Activated CD8-positive, alpha-beta memory T cell treated with anti-CD3 and anti-CD28 coated beads for 4 hours (primary cell): ENCODE measurements at regions not wholly inside any gene's neighbourhood (a gene's known extent, or its start where the extent isn't known, plus 50 kb on each side); places are given as distances from the start of the nearest gene placed in this dataset.

Source experiments
- DNase-seq, 2 donors: peaks; one replicate each; pipeline ENCODE4 v3.0.0-alpha.2; 2020; ENCODE audit warnings: low read depth in 2 of 2

GRCh38 chr1:209256766-209257350, 326.7 kb upstream of the CAMK1G start:
- no peak for DNase-seq

GRCh38 chr1:209257454-209257853, 326.1 kb upstream of the CAMK1G start:
- DNase-seq, result no peak

- no peak for DNase-seq
Measured at GRCh38 chr1:209260136-209260535, 323.4 kb upstream of the CAMK1G start.

GRCh38 chr1:209262631-209263030, 320.9 kb upstream of the CAMK1G start:
- DNase-seq, result no peak

- no peak for DNase-seq
Measured at GRCh38 chr1:209265301-209265700, 318.2 kb upstream of the CAMK1G start.

GRCh38 chr1:209266590-209267205, 316.8 kb upstream of the CAMK1G start:
- DNase-seq, result no peak

GRCh38 chr1:209267968-209268367, 315.5 kb upstream of the CAMK1G start:
- no peak for DNase-seq

GRCh38 chr1:209268479-209268878, 315.0 kb upstream of the CAMK1G start:
- DNase-seq, result no peak

- DNase-seq, result no peak
Measured at GRCh38 chr1:209276321-209276720, 307.2 kb upstream of the CAMK1G start.

GRCh38 chr1:209277662-209278061, 305.9 kb upstream of the CAMK1G start:
- no peak for DNase-seq

GRCh38 chr1:209291715-209292114, 291.8 kb upstream of the CAMK1G start:
- no peak for DNase-seq

- DNase-seq, result no peak
Measured at GRCh38 chr1:209302779-209303568, 280.5 kb upstream of the CAMK1G start.

- DNase-seq, result no peak
Measured at GRCh38 chr1:209304166-209304565, 279.3 kb upstream of the CAMK1G start.

GRCh38 chr1:209305221-209305954, 278.1 kb upstream of the CAMK1G start:
- no peak for DNase-seq

- no peak for DNase-seq
Measured at GRCh38 chr1:209307846-209308245, 275.7 kb upstream of the CAMK1G start.

GRCh38 chr1:209309198-209309597, 274.3 kb upstream of the CAMK1G start:
- DNase-seq, result no peak

- DNase-seq, result no peak
Measured at GRCh38 chr1:209311770-209312169, 271.7 kb upstream of the CAMK1G start.

- DNase-seq, result no peak
Measured at GRCh38 chr1:209316929-209317328, 266.6 kb upstream of the CAMK1G start.

- no peak for DNase-seq
Measured at GRCh38 chr1:209318181-209319056, 265.1 kb upstream of the CAMK1G start.

- no peak for DNase-seq
Measured at GRCh38 chr1:209319057-209319432, 264.5 kb upstream of the CAMK1G start.

GRCh38 chr1:209319549-209319948, 264.0 kb upstream of the CAMK1G start:
- DNase-seq, result no peak
